IMR-90 (cell line): ENCODE measurements at regions not wholly inside any gene's neighbourhood (a gene's known extent, or its start where the extent isn't known, plus 50 kb on each side); places are given as distances from the start of the nearest gene placed in this dataset.

Experiments
- BHLHE40 ChIP-seq: fragments of 150-350 bp; IDR thresholded peaks from 2 replicates; pipeline ENCODE4 v1.6.1; 2016; ENCODE audit warnings: mild to moderate bottlenecking, low read depth, low read length
- CEBPB ChIP-seq: IDR thresholded peaks from 2 replicates; pipeline ENCODE4 v1.6.1; 2012; ENCODE audit warnings: low read depth, low read length, improper control_type of control experiment
- CHD1 ChIP-seq: IDR thresholded peaks from 2 replicates; pipeline ENCODE4 v1.6.1; 2012; ENCODE audit warnings: low read depth, low read length, improper control_type of control experiment
- ELK1 ChIP-seq: fragments of 150-350 bp; IDR thresholded peaks from 2 replicates; pipeline ENCODE4 v1.6.1; 2016; ENCODE audit warnings: low read depth, mild to moderate bottlenecking, low read length, moderate library complexity, borderline replicate concordance
- MAFK ChIP-seq: IDR thresholded peaks from 2 replicates; pipeline ENCODE4 v1.6.1; 2012; ENCODE audit warnings: low read depth, low read length, improper control_type of control experiment
- MAZ ChIP-seq: IDR thresholded peaks from 2 replicates; pipeline ENCODE4 v1.6.1; 2012; ENCODE audit warnings: low read depth, mild to moderate bottlenecking, low read length, improper control_type of control experiment, moderate library complexity, borderline replicate concordance
- MXI1 ChIP-seq: IDR thresholded peaks from 2 replicates; pipeline ENCODE4 v1.6.1; 2012; ENCODE audit warnings: low read depth, mild to moderate bottlenecking, low read length, moderate library complexity, borderline replicate concordance
- POLR2A ChIP-seq: IDR thresholded peaks from 2 replicates; pipeline ENCODE4 v1.6.1; 2012; ENCODE audit warnings: mild to moderate bottlenecking, low read depth, low read length
- RAD21 ChIP-seq: IDR thresholded peaks from 2 replicates; pipeline ENCODE4 v1.6.1; 2012; ENCODE audit warnings: low read length, improper control_type of control experiment
- RCOR1 ChIP-seq: IDR thresholded peaks from 2 replicates; pipeline ENCODE4 v1.6.1; 2012; ENCODE audit warnings: mild to moderate bottlenecking, low read length, improper control_type of control experiment; ENCODE audit not compliant: insufficient replicate concordance
- RFX5 ChIP-seq: IDR thresholded peaks from 2 replicates; pipeline ENCODE4 v1.8.0; 2012; ENCODE audit warnings: low read depth, mild to moderate bottlenecking, low read length, moderate library complexity
- SMC3 ChIP-seq: fragments of 150-350 bp; IDR thresholded peaks from 2 replicates; pipeline ENCODE4 v1.6.1; 2016; ENCODE audit warnings: low read depth, mild to moderate bottlenecking, antibody characterized with exemption, low read length, moderate library complexity
- USF2 ChIP-seq: fragments of 150-350 bp; IDR thresholded peaks from 2 replicates; pipeline ENCODE4 v1.6.1; 2017; ENCODE audit warnings: mild to moderate bottlenecking, antibody characterized with exemption, low read length, low read depth
- TF ChIP-seq, protein P1 (sequence below): conservative IDR thresholded peaks from 2 replicates; pipeline ENCODE4 v1.5.1; 2012; ENCODE audit warnings: mild to moderate bottlenecking, low read depth, low read length, improper control_type of control experiment

GRCh38 chr2:122000556-122001340 is 245.3 kb downstream of the TSN start:
- TF ChIP-seq, protein P1, sequence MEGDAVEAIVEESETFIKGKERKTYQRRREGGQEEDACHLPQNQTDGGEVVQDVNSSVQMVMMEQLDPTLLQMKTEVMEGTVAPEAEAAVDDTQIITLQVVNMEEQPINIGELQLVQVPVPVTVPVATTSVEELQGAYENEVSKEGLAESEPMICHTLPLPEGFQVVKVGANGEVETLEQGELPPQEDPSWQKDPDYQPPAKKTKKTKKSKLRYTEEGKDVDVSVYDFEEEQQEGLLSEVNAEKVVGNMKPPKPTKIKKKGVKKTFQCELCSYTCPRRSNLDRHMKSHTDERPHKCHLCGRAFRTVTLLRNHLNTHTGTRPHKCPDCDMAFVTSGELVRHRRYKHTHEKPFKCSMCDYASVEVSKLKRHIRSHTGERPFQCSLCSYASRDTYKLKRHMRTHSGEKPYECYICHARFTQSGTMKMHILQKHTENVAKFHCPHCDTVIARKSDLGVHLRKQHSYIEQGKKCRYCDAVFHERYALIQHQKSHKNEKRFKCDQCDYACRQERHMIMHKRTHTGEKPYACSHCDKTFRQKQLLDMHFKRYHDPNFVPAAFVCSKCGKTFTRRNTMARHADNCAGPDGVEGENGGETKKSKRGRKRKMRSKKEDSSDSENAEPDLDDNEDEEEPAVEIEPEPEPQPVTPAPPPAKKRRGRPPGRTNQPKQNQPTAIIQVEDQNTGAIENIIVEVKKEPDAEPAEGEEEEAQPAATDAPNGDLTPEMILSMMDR: no peak
- TF ChIP-seq CHD1 (no peak), RAD21 (no peak), POLR2A (no peak), USF2 (no peak), MXI1 (no peak), ELK1 (no peak), MAZ (no peak), BHLHE40 (no peak), CEBPB (no peak), MAFK (no peak), RCOR1 (no peak), RFX5 (no peak), SMC3 (no peak)
